ENCODE measurements at regions not wholly inside any gene's neighbourhood (a gene's known extent, or its start where the extent isn't known, plus 50 kb on each side); places are given as distances from the start of the nearest gene placed in this dataset.
A peak's percentile ranks its signal among the peaks of the same experiment; 100 is the strongest.

DNA sequence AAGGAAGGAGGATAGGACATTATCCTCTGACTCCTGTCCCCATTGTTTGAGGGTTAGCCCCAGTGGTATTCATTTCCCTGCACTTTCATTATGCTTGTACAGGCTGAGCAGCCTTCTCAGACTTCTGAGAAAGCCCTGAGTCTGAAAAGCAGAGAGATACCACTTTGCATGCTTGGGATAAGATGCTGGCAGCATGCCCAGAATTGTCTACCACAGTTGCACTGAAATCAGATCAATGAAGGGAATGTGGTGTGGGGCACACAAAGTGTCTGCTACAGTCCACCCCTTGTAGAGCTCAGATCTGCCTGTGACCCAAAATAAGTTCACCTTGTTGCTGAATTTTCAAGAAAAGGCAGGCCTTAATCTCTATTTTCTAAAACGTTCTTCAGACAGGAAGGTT is 160.6 kb downstream of the CCT6B start:
- TF ChIP-seq, protein P1, sequence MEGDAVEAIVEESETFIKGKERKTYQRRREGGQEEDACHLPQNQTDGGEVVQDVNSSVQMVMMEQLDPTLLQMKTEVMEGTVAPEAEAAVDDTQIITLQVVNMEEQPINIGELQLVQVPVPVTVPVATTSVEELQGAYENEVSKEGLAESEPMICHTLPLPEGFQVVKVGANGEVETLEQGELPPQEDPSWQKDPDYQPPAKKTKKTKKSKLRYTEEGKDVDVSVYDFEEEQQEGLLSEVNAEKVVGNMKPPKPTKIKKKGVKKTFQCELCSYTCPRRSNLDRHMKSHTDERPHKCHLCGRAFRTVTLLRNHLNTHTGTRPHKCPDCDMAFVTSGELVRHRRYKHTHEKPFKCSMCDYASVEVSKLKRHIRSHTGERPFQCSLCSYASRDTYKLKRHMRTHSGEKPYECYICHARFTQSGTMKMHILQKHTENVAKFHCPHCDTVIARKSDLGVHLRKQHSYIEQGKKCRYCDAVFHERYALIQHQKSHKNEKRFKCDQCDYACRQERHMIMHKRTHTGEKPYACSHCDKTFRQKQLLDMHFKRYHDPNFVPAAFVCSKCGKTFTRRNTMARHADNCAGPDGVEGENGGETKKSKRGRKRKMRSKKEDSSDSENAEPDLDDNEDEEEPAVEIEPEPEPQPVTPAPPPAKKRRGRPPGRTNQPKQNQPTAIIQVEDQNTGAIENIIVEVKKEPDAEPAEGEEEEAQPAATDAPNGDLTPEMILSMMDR (IDR thresholded peaks at IDR 0.05; ENCODE audit: insufficient read depth, low read length, severe bottlenecking), result no peak
- H3K27me3 ChIP-seq (ENCODE audit: control insufficient read depth, insufficient read depth, low read length), result no peaks in the 10 kb centered on the region
- no peaks in the 10 kb centered on the region for H3K36me3 ChIP-seq (ENCODE audit: control insufficient read depth, insufficient read depth, low read length)
- FAIRE-seq, result no peak
- H3K4me3 ChIP-seq (ENCODE audit: low read depth, low read length), result no peak overlapping the region
- no peak for DNase-seq (ENCODE audit: low read depth)

DNA sequence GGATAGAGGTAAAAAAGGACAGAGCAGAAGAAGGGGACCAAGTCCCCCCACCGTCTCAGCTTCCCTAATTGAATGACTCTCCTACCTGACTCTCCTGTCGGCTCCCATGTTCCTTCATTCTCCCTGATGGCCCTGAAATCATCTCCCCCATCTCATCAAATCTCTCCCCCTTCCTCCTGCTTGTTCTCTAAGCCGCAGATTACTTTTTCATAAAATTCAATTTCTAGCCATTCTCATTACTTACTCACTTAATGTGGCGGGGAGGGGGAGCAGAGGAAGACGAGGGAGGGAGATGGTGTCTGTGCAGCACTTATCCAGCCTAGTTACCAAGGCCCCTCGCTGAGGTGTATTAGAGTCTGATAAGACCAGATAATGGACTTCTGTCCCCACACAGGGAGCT is 161.5 kb downstream of the CCT6B start:
- Histone ChIP-seq H3K4me3 (ENCODE audit: low read depth, low read length) (no peak overlapping the region), H3K27me3 (ENCODE audit: control insufficient read depth, insufficient read depth, low read length) (no peaks in the 10 kb centered on the region), H3K36me3 (ENCODE audit: control insufficient read depth, insufficient read depth, low read length) (no peaks in the 10 kb centered on the region)
- TF ChIP-seq, protein P1 (IDR thresholded peaks at IDR 0.05; ENCODE audit: insufficient read depth, low read length, severe bottlenecking), result no peak
- DNase-seq (ENCODE audit: low read depth) (no peak), FAIRE-seq (no peak)

- H3K27me3 ChIP-seq (ENCODE audit: control insufficient read depth, insufficient read depth, low read length), result no peaks in the 10 kb centered on the region
- no peak for DNase-seq (ENCODE audit: low read depth)
- no peak overlapping the region for H3K4me3 ChIP-seq (ENCODE audit: low read depth, low read length)
- TF ChIP-seq, protein P1 (IDR thresholded peaks at IDR 0.05; ENCODE audit: insufficient read depth, low read length, severe bottlenecking), result no peak
- no peak for FAIRE-seq
- H3K36me3 ChIP-seq (ENCODE audit: control insufficient read depth, insufficient read depth, low read length), result no peaks in the 10 kb centered on the region
Observed at GRCh38 chr17:34798581-34798980, 162.7 kb downstream of the CCT6B start.

GRCh38 chr17:34797720-34798119 is 163.5 kb downstream of the CCT6B start:
- no peaks in the 10 kb centered on the region for H3K36me3 ChIP-seq (ENCODE audit: control insufficient read depth, insufficient read depth, low read length)
- H3K27me3 ChIP-seq (ENCODE audit: control insufficient read depth, insufficient read depth, low read length), result no peaks in the 10 kb centered on the region
- TF ChIP-seq, protein P1 (IDR thresholded peaks at IDR 0.05; ENCODE audit: insufficient read depth, low read length, severe bottlenecking), result no peak
- FAIRE-seq (no peak), DNase-seq (ENCODE audit: low read depth) (no peak)
- H3K4me3 ChIP-seq (ENCODE audit: low read depth, low read length), result no peak overlapping the region

GRCh38 chr17:34793231-34793908 is 167.9 kb downstream of the CCT6B start:
- FAIRE-seq (no peak), DNase-seq (ENCODE audit: low read depth) (no peak)
- TF ChIP-seq, protein P1 (IDR thresholded peaks at IDR 0.05; ENCODE audit: insufficient read depth, low read length, severe bottlenecking), result no peak
- Histone ChIP-seq H3K36me3 (ENCODE audit: control insufficient read depth, insufficient read depth, low read length) (no peaks in the 10 kb centered on the region), H3K27me3 (ENCODE audit: control insufficient read depth, insufficient read depth, low read length) (no peaks in the 10 kb centered on the region), H3K4me3 (ENCODE audit: low read depth, low read length) (no peak overlapping the region)

GRCh38 chr17:34788696-34789095 is 172.6 kb downstream of the CCT6B start:
- no peak for DNase-seq (ENCODE audit: low read depth)
- FAIRE-seq, result peak; percentile 91
- TF ChIP-seq, protein P1 (IDR thresholded peaks at IDR 0.05; ENCODE audit: insufficient read depth, low read length, severe bottlenecking), result no peak
- no peaks in the 10 kb centered on the region for H3K27me3 ChIP-seq (ENCODE audit: control insufficient read depth, insufficient read depth, low read length)
- H3K4me3 ChIP-seq (ENCODE audit: low read depth, low read length), result no peak overlapping the region
- no peaks in the 10 kb centered on the region for H3K36me3 ChIP-seq (ENCODE audit: control insufficient read depth, insufficient read depth, low read length)
